ENCODE measurements at regions not wholly inside any gene's neighbourhood (a gene's known extent, or its start where the extent isn't known, plus 50 kb on each side); places are given as distances from the start of the nearest gene placed in this dataset.

DNA sequence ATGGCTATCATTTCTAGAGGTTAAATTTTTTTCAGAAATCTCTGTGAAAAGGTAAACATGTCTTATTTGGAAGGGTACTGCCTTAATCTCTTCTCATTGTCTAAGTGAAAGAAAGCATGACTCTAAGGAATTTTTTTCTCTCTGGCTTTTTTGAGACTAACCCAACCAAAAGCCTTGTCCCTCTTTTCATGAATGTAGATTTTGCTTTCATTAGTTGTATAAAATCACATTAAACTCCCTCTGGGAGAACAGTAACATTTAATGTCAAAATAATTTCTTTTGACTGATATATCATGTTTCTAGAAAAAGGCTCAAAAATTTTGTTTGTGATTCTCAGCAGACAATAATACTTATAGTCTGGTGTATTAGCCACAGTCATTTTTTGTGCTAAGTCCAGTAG, 168.4 kb upstream of the SPOPL start:
- TF ChIP-seq, protein P1, sequence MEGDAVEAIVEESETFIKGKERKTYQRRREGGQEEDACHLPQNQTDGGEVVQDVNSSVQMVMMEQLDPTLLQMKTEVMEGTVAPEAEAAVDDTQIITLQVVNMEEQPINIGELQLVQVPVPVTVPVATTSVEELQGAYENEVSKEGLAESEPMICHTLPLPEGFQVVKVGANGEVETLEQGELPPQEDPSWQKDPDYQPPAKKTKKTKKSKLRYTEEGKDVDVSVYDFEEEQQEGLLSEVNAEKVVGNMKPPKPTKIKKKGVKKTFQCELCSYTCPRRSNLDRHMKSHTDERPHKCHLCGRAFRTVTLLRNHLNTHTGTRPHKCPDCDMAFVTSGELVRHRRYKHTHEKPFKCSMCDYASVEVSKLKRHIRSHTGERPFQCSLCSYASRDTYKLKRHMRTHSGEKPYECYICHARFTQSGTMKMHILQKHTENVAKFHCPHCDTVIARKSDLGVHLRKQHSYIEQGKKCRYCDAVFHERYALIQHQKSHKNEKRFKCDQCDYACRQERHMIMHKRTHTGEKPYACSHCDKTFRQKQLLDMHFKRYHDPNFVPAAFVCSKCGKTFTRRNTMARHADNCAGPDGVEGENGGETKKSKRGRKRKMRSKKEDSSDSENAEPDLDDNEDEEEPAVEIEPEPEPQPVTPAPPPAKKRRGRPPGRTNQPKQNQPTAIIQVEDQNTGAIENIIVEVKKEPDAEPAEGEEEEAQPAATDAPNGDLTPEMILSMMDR (IDR thresholded peaks at IDR 0.05), result no peak
- TF ChIP-seq POLR2A (IDR thresholded peaks at IDR 0.05), result no peak

All from lower leg skin (tissue), 3 donors.